ENCODE measurements at regions not wholly inside any gene's neighbourhood (a gene's known extent, or its start where the extent isn't known, plus 50 kb on each side); places are given as distances from the start of the nearest gene placed in this dataset.
"Not testable (repeated sequence)": the region's sequence is repeated elsewhere in the genome, so short reads cannot be mapped to it uniquely, and the experiment has no call there.

GRCh38 chrY:18606251-18606650 is 59.7 kb downstream of the HSFY1 start:
- TF ChIP-seq CTCF (IDR thresholded peaks at IDR 0.05); RARB (CRISPR knock-in tag; IDR thresholded peaks at IDR 0.05); POLR2A (IDR thresholded peaks at IDR 0.05; ENCODE audit: low read length); HDAC2 (IDR thresholded peaks at IDR 0.05); FOSB (CRISPR knock-in tag; IDR thresholded peaks at IDR 0.05): not testable (repeated sequence)
- TF ChIP-seq, protein P1, sequence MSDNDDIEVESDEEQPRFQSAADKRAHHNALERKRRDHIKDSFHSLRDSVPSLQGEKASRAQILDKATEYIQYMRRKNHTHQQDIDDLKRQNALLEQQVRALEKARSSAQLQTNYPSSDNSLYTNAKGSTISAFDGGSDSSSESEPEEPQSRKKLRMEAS (IDR thresholded peaks at IDR 0.05): not testable (repeated sequence)
- TF ChIP-seq, protein P2, sequence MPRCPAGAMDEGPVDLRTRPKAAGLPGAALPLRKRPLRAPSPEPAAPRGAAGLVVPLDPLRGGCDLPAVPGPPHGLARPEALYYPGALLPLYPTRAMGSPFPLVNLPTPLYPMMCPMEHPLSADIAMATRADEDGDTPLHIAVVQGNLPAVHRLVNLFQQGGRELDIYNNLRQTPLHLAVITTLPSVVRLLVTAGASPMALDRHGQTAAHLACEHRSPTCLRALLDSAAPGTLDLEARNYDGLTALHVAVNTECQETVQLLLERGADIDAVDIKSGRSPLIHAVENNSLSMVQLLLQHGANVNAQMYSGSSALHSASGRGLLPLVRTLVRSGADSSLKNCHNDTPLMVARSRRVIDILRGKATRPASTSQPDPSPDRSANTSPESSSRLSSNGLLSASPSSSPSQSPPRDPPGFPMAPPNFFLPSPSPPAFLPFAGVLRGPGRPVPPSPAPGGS (IDR thresholded peaks at IDR 0.05): not testable (repeated sequence)
